Renal cortical epithelial cell (primary cell): ENCODE measurements at regions not wholly inside any gene's neighbourhood (a gene's known extent, or its start where the extent isn't known, plus 50 kb on each side); places are given as distances from the start of the nearest gene placed in this dataset.

Source experiments
- DNase-seq: peaks from one replicate; pipeline ENCODE4 v3.0.0-alpha.2; 2011; ENCODE audit warnings: low read depth

- no peak for DNase-seq
Measured at GRCh38 chr3:59300733-59301132, 250.9 kb upstream of the CFAP20DC start.

- DNase-seq, result no peak
Measured at GRCh38 chr3:59299561-59299960, 249.7 kb upstream of the CFAP20DC start.

GRCh38 chr3:59290358-59290757 lies 240.5 kb upstream of the CFAP20DC start:
- DNase-seq, result peak; percentile 11

DNA sequence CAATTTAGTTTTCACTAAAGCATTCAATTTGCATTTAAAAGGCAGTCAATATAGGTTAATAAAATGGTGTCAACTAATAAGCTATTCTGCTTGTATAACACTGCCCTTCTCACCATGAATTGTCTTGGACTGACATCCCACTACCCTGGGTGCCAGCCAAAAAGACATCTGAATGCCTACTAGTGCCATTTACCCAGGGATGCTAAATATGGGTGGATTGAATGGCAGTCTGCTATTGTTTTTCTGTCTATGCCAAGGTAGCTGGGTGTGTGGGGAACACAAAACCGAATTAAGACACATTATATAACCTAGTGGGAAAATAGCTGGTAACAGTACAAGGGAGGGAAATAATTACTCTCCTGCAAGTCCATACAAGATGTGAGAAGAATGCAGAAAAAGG lies 240.0 kb upstream of the CFAP20DC start:
- no peak for DNase-seq

DNA sequence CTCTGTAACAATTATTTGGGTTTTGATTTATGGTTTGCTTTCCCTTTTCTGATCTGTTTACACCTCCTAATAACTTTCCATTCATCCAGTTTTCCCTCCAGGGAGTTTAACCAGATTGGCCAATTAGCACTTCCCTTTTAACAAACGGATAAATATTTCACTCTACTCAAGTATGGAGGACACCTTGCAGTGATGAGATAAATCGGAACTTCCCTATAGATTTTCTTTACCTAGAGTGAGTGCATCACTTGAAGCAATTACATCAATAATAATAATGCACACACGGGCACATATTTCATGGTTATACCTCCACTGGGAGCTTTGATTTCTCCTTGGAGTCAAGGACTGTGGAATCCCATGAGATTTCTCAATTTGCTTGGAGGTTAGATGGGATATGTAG lies 239.1 kb upstream of the CFAP20DC start:
- DNase-seq, result no peak

GRCh38 chr3:59286791-59287531 lies 237.1 kb upstream of the CFAP20DC start:
- peak; percentile 61 for DNase-seq

GRCh38 chr3:59285560-59285959 lies 235.7 kb upstream of the CFAP20DC start:
- DNase-seq, result no peak

- DNase-seq, result no peak
Measured at GRCh38 chr3:59284926-59285325, 235.1 kb upstream of the CFAP20DC start.

DNA sequence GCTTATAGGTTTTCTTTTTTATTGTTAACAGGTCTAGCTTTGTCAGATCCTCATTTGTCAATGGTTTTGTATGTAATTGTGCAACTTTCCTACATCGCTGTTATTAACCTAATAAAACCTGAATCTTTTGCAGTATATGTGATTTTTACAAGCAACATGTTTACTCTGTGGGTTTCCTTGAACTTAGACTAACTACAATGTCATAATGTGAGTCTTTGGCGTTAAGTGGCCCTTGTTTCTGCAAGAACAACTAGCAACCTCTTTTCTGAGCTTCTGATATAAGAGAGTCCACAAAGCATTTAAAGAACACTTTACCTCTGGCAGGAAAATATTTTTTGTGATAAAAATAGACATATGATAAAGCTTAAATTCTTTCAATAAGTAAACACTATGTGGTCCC lies 230.3 kb upstream of the CFAP20DC start:
- no peak for DNase-seq

DNA sequence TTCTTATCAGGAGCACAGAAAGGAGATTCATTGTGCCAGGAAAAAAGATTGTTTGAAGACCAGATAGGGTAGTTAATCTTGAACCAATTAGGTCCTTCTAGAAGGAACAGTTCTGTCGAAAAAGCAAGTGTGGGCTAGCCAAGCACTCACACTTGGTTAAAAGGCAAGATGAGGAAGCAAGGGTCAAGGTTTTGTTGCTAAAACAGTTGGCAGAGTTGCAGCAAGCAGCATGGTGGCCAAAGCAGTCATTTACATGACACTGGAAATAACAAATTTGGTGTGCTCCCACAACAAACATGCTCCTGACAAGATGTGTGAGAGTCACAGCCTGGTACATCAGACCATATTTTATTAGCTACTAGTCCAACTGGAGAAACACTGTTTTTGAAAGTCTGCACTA lies 228.0 kb upstream of the CFAP20DC start:
- DNase-seq, result no peak

GRCh38 chr3:59277201-59277600 lies 227.4 kb upstream of the CFAP20DC start:
- no peak for DNase-seq

DNA sequence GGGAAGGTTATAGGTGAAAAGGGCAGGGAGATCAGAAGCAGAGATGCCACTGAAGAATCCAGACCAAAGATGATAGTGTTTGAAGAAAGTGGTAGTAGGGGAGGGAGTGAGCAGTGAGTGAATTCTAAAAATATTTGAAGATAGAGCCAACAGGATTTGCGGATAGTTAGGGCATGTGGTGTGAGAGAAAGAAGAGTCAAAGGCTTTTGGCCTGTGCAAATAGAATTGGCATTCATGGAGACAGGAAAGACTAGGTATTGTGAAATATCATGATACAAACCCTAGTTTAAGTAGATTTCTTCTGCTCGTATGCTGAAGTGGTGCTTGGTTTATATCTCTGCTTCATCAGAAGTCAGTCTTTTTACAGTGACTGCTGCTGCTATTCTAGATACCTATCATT lies 224.2 kb upstream of the CFAP20DC start:
- DNase-seq, result no peak

DNA sequence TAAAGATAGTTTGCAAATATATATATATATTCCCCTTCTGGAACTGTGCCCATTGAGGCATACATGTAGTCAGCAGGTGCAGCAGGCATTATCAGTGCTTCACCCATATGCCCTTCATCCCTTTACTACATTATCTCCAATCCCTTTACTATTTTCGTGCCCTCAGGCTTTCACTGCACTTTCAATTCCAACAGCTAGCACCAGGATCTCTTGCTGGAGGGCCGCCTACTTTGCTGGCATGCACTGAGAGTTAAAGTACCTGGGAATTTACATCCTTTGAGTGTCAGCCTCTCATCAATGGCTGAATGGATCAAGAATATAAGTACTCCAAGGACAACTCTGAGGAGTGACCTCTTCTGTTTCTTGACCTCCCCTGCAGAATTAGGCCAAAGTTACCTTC lies 222.1 kb upstream of the CFAP20DC start:
- no peak for DNase-seq

- no peak for DNase-seq
Measured at GRCh38 chr3:59270921-59271320, 221.1 kb upstream of the CFAP20DC start.

DNA sequence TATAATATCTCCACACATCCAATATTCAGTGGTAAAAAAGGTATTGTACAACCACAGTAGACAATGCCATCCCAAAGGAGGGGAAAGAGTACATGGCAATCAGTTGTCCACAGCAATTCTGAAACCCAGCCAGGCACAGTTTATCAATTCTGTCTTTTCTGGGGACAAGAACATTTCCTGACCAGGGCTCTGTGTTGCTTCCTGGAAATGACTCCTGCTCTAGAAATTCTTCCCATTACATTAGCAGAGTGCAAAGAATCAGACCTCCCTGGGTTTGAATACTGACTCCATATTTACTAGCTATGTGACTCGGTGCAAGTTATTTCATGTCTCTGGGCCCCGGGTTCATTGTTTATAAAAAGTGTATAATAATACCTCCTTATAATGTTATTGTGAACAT lies 220.4 kb upstream of the CFAP20DC start:
- no peak for DNase-seq

DNA sequence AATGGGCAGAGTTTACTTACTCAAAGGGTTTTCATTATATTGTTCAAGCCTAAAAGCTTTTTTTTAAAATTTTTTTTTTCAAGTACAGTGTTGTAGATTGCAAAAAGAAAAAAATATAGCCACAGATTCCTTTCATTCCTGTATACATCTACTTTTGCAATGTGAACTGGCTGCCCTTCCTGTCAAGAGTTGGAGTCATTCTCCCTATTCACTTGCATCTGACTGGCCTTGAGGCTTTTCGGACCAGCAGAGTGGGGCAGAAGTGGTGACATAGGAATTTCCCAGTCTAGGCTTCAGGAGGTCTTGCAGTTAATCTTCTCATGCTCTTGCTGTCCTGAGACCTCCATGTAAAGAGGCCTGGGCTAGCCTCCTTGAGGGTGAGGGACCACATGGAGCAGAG lies 218.3 kb upstream of the CFAP20DC start:
- no peak for DNase-seq

DNA sequence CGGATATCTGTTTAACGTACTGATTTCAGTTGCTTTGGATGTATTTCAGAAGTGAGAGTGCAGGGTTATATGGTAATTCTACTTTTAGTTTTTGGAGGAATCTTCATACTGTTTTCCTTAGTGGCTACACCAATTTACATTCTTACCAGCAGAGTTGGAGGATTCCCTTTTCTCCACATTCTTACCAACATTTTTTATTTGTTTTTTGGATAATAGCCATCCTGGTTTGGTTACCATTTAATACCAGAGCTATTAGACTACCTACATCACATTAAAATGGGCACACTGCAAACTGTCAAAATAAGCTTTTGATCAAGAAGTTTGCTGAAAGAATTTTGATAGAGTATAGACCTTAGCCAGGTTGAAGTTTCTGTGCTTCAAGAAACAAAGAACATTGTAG lies 217.2 kb upstream of the CFAP20DC start:
- DNase-seq, result no peak

GRCh38 chr3:59266551-59266950 lies 216.7 kb upstream of the CFAP20DC start:
- no peak for DNase-seq

GRCh38 chr3:59265566-59265965 lies 215.7 kb upstream of the CFAP20DC start:
- no peak for DNase-seq

DNA sequence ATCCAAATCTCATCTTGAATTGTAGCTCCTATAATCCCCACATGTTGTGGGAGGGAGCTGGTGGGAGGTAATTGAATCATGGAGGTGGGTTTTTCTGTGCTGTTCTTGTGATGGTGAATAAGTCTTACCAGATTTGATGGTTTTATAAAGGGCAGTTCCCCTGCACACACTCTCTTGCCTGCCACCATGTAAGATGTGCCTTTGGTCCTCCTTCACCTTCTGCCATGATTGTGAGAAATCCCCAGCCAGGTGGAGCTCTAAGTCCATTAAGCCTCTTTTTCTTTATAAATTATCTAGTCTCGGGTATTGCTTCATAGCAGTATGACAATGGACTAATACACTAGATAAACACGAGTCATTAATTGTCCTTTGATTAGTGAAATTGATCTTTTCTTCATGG lies 214.5 kb upstream of the CFAP20DC start:
- DNase-seq, result no peak

- DNase-seq, result peak; percentile 71
Measured at GRCh38 chr3:59263152-59263551, 213.3 kb upstream of the CFAP20DC start.

GRCh38 chr3:59262076-59262498 lies 212.3 kb upstream of the CFAP20DC start:
- DNase-seq, result no peak

DNA sequence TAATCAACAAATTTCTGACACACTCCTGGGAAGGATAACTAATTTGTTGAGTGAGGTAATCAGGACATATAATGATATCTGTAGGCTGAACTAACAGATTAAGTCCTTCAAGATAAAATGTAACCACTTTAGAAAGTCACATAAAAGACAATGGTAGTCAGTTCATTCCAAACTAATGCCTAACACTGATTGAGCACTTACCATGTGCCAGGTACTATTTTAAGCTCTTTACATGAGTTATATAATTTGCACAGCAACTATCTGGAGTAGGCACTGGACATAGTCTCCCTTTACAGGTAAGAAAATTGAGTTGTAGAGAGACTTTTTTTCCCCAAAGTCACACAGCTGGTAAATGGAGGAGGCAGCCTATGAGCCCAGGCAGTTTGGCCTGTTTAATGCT lies 211.2 kb upstream of the CFAP20DC start:
- DNase-seq, result no peak

DNA sequence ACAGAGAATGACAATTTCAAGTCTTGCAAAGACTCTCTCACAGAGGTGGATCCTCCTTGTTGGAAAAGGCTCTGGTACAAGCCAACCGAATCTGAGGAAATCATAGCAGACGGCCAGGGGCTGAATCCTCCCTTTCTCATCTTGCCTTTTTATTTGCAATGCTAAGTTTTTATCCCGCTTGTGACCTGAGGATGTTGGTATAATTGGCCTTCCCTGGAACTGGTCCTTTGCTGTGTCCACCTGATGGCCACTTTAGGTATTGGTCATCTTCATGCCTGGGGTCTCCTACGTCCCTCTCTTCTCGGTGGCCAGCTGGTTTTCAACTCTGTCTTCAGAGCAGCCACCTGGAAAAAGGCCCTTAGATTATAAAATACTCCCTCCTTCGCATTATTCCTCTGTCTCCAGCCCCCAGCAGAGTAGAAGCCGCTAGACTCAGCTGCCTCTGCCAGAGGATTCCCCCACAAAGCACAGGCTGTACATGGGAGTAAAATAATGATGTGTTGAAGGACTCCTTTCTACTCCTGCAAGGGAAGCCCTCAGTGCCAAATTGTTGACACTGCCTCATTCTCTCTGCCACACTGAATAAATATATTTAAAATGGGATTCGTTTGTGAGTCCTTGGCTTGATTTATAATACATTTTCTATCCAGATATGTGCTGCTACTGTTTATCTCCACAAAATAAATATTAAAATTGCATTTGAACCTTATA lies 208.9 kb upstream of the CFAP20DC start:
- DNase-seq, result no peak
